NCI-H2196 (cell line): ENCODE measurements at regions not wholly inside any gene's neighbourhood (a gene's known extent, or its start where the extent isn't known, plus 50 kb on each side); places are given as distances from the start of the nearest gene placed in this dataset.

ENCODE experiments used
- DNase-seq: peaks from one replicate; lab custom pipeline; 2025; ENCODE audit not compliant: unreplicated experiment; lab: John Stamatoyannopoulos, UW

GRCh38 chr9:73742412-73742811 is 590.7 kb downstream of the ANXA1 start:
- DNase-seq: no peak

- no peak for DNase-seq
Observed at GRCh38 chr9:73743826-73744225, 592.2 kb downstream of the ANXA1 start.

GRCh38 chr9:73745598-73745997 is 593.9 kb downstream of the ANXA1 start:
- DNase-seq: no peak

GRCh38 chr9:73753171-73753570 is 601.5 kb downstream of the ANXA1 start:
- DNase-seq: no peak

GRCh38 chr9:73761905-73762304 is 610.2 kb downstream of the ANXA1 start:
- DNase-seq: no peak

GRCh38 chr9:73773896-73774295 is 622.2 kb downstream of the ANXA1 start:
- DNase-seq: no peak

- no peak for DNase-seq
Observed at GRCh38 chr9:73775757-73776156, 624.1 kb downstream of the ANXA1 start.

GRCh38 chr9:73780916-73781315 is 629.3 kb downstream of the ANXA1 start:
- no peak for DNase-seq

- no peak for DNase-seq
Observed at GRCh38 chr9:73782166-73782565, 630.5 kb downstream of the ANXA1 start.

- DNase-seq: no peak
Observed at GRCh38 chr9:73799446-73799845, 647.8 kb downstream of the ANXA1 start.

- no peak for DNase-seq
Observed at GRCh38 chr9:73805111-73805510, 653.4 kb downstream of the ANXA1 start.

- DNase-seq: no peak
Observed at GRCh38 chr9:73805853-73806458, 654.3 kb downstream of the ANXA1 start.

GRCh38 chr9:73806876-73807275 is 655.2 kb downstream of the ANXA1 start:
- no peak for DNase-seq

- DNase-seq: no peak
Observed at GRCh38 chr9:73807952-73808351, 656.3 kb downstream of the ANXA1 start.

GRCh38 chr9:73810585-73811215 is 659.0 kb downstream of the ANXA1 start:
- no peak for DNase-seq

- DNase-seq: no peak
Observed at GRCh38 chr9:73813546-73813945, 661.9 kb downstream of the ANXA1 start.

GRCh38 chr9:73816905-73817304 is 665.2 kb downstream of the ANXA1 start:
- DNase-seq: no peak

GRCh38 chr9:73824671-73825070 is 672.5 kb upstream of the RORB start:
- DNase-seq: no peak

- DNase-seq: no peak
Observed at GRCh38 chr9:73838871-73839270, 658.3 kb upstream of the RORB start.

- no peak for DNase-seq
Observed at GRCh38 chr9:73839471-73839870, 657.7 kb upstream of the RORB start.

- DNase-seq: no peak
Observed at GRCh38 chr9:73841018-73841417, 656.1 kb upstream of the RORB start.

GRCh38 chr9:73844135-73844534 is 653.0 kb upstream of the RORB start:
- DNase-seq: no peak

GRCh38 chr9:73845539-73845938 is 651.6 kb upstream of the RORB start:
- DNase-seq: no peak
